Left lung (tissue), 4 donors: ENCODE measurements at regions not wholly inside any gene's neighbourhood (a gene's known extent, or its start where the extent isn't known, plus 50 kb on each side); places are given as distances from the start of the nearest gene placed in this dataset.

ENCODE experiments used
- ATAC-seq: fragments of 200-7000 bp; cut with Tn5 transposase; one replicate; pipeline ENCODE4 v1.9.1; 2020; ENCODE audit warnings: moderate library complexity
- DNase-seq, 4 donors: peaks; one replicate each; pipeline ENCODE4 v3.0.0-alpha.2; 2013 to 2020
- H3K27ac ChIP-seq, 2 donors: fragments of 200-600 bp; sonication (generic) in 1 of 2; one replicate each; pipeline versions ENCODE4 v1.5.0 to v1.8.0; 2020 to 2021
- H3K27me3 ChIP-seq, 2 donors: fragments of 200-600 bp; sonication (generic) in 1 of 2; one replicate each; pipeline versions ENCODE4 v1.5.0 to v1.8.0; 2020 to 2021
- H3K36me3 ChIP-seq, 2 donors: fragments of 200-600 bp; sonication (generic) in 1 of 2; one replicate each; pipeline versions ENCODE4 v1.5.0 to v1.8.0; 2020 to 2021
- H3K4me1 ChIP-seq, 2 donors: fragments of 200-600 bp; one replicate each; pipeline ENCODE4 v1.8.0; 2021
- H3K4me3 ChIP-seq, 2 donors: fragments of 200-600 bp; sonication (generic) in 1 of 2; one replicate each; pipeline versions ENCODE4 v1.5.0 to v1.8.0; 2020 to 2021; ENCODE audit warnings: mild to moderate bottlenecking in 1 of 2
- H3K9me3 ChIP-seq, 2 donors: fragments of 200-600 bp; sonication (generic) in 1 of 2; one replicate each; pipeline versions ENCODE4 v1.5.0 to v1.8.0; 2020 to 2021
- intact Hi-C, 2 donors: fragments of 100-400 bp; cut with DNase I; formaldehyde crosslinking; loops; one replicate each; pipeline versions ENCODE4 v1.11.2 to v1.14.2; 2022
- TF ChIP-seq, protein P1 (sequence below), 2 donors: fragments of 200-600 bp; sonication (generic) in 1 of 2; IDR thresholded peaks; one replicate each; pipeline versions ENCODE4 v1.5.0 to v1.8.0; 2021; ENCODE audit warnings: antibody characterized with exemption in 2 of 2
- donor health status: DM: no; HTN: yes; CAD: no.
- donor health status: DM: no; HTN: no; CAD: no.

- no peaks in the 10 kb centered on the region for H3K9me3 ChIP-seq
- H3K27me3 ChIP-seq, result no peaks in the 10 kb centered on the region
- ATAC-seq, result no peak
- no peak for DNase-seq
- H3K4me3 ChIP-seq, result no peak overlapping the region
- no peak overlapping the region for H3K27ac ChIP-seq
- TF ChIP-seq, protein P1, sequence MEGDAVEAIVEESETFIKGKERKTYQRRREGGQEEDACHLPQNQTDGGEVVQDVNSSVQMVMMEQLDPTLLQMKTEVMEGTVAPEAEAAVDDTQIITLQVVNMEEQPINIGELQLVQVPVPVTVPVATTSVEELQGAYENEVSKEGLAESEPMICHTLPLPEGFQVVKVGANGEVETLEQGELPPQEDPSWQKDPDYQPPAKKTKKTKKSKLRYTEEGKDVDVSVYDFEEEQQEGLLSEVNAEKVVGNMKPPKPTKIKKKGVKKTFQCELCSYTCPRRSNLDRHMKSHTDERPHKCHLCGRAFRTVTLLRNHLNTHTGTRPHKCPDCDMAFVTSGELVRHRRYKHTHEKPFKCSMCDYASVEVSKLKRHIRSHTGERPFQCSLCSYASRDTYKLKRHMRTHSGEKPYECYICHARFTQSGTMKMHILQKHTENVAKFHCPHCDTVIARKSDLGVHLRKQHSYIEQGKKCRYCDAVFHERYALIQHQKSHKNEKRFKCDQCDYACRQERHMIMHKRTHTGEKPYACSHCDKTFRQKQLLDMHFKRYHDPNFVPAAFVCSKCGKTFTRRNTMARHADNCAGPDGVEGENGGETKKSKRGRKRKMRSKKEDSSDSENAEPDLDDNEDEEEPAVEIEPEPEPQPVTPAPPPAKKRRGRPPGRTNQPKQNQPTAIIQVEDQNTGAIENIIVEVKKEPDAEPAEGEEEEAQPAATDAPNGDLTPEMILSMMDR (IDR thresholded peaks at IDR 0.05), result no peak
- no peaks in the 10 kb centered on the region for H3K36me3 ChIP-seq
- intact Hi-C loops, result no loop called here
- no peaks in the 10 kb centered on the region for H3K4me1 ChIP-seq
Measured at GRCh38 chr2:187125318-187125717, 276.3 kb upstream of the ZSWIM2 start.

- Histone ChIP-seq H3K4me1 (no peaks in the 10 kb centered on the region), H3K27ac (no peak overlapping the region), H3K4me3 (no peak overlapping the region), H3K36me3 (no peaks in the 10 kb centered on the region), H3K27me3 (no peaks in the 10 kb centered on the region), H3K9me3 (no peaks in the 10 kb centered on the region)
- ATAC-seq (no peak), DNase-seq (no peak)
- TF ChIP-seq, protein P1 (IDR thresholded peaks at IDR 0.05), result no peak
- intact Hi-C loops, result no loop called here
Measured at GRCh38 chr2:187124529-187124928, 275.6 kb upstream of the ZSWIM2 start.

GRCh38 chr2:187118331-187119099, 269.5 kb upstream of the ZSWIM2 start:
- H3K4me1 ChIP-seq, result no peaks in the 10 kb centered on the region
- no peak for ATAC-seq
- no peaks in the 10 kb centered on the region for H3K27me3 ChIP-seq
- no peaks in the 10 kb centered on the region for H3K36me3 ChIP-seq
- intact Hi-C loops, result no loop called here
- H3K9me3 ChIP-seq, result no peaks in the 10 kb centered on the region
- TF ChIP-seq, protein P1 (IDR thresholded peaks at IDR 0.05), result no peak
- no peak overlapping the region for H3K4me3 ChIP-seq
- no peak for DNase-seq
- no peak overlapping the region for H3K27ac ChIP-seq

DNA sequence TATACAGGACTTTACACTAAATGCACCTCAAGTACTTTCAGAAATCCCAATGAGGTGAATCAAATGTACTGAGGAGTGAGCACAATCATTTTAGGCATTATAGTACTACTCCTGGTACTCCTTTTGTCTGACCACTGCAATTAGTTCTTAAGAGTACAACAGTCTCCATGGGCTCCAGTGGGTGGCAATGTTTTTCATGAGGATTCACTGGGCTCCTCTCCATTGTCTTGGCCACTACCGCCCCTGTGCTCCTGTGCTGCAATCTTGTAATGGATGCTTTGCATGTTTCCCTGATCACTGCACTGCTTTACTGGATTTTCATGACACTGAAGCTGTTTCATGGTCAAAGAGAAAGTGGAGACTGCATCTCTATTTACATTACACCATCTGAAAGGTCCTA, 268.5 kb upstream of the ZSWIM2 start:
- Histone ChIP-seq H3K4me3 (no peak overlapping the region), H3K27ac (no peak overlapping the region), H3K9me3 (no peaks in the 10 kb centered on the region), H3K36me3 (no peaks in the 10 kb centered on the region), H3K4me1 (no peaks in the 10 kb centered on the region), H3K27me3 (no peaks in the 10 kb centered on the region)
- no peak for ATAC-seq
- TF ChIP-seq, protein P1 (IDR thresholded peaks at IDR 0.05), result no peak
- no peak for DNase-seq
- intact Hi-C loops, result no loop called here

DNA sequence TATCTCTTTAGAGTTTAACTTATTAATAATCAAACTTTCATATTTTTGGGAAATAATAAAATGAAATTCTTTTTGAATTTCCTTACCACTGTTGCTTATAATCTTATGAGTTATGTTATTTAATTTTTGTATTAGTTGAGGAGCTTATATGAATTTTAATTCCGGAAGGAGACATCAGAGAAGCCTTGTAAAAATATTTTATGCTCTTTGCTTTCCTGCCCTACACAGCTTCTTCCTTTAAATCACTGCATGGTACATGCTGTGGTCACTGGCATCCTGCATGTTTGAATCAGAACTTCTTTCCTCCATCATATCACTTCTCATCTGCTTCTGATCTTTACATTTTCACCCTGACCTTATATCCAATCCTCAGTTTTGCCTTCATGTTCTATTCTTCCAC, 266.7 kb upstream of the ZSWIM2 start:
- Histone ChIP-seq H3K9me3 (no peaks in the 10 kb centered on the region), H3K4me3 (no peak overlapping the region), H3K4me1 (no peaks in the 10 kb centered on the region), H3K27ac (no peak overlapping the region), H3K36me3 (no peaks in the 10 kb centered on the region), H3K27me3 (no peaks in the 10 kb centered on the region)
- ATAC-seq (no peak), DNase-seq (no peak)
- intact Hi-C loops, result no loop called here
- TF ChIP-seq, protein P1 (IDR thresholded peaks at IDR 0.05), result no peak
